HG02938 (cell line): ENCODE measurements at regions not wholly inside any gene's neighbourhood (a gene's known extent, or its start where the extent isn't known, plus 50 kb on each side); places are given as distances from the start of the nearest gene placed in this dataset.
"Not testable (repeated sequence)": the region's sequence is repeated elsewhere in the genome, so short reads cannot be mapped to it uniquely, and the experiment has no call there.

ENCODE experiments used
- ATAC-seq: cut with Tn5 transposase; IDR thresholded peaks from one replicate; pipeline ENCODE4 v1.9.1; 2021; ENCODE audit warnings: mild to moderate bottlenecking, moderate library complexity; ENCODE audit not compliant: unreplicated experiment

DNA sequence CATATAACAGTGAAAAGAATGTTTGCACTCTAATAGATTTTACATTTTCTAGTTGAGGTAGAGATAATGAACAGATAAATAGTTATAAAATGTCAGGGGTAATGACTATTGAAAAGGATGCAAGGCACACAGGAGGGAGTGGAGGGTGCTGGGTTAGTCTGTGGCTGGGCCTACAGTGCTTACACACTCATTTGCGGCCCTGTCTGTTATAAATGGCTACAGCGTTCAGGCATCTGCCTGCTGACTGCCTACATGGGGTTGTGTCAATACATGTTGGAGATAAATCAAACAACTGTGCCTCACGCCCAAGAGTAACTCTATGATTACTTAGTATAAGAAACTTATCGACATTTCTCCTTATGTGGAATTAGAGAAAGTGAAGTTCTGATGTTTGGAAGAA, 313.3 kb downstream of the ACTR3B start:
- ATAC-seq, result no peak

DNA sequence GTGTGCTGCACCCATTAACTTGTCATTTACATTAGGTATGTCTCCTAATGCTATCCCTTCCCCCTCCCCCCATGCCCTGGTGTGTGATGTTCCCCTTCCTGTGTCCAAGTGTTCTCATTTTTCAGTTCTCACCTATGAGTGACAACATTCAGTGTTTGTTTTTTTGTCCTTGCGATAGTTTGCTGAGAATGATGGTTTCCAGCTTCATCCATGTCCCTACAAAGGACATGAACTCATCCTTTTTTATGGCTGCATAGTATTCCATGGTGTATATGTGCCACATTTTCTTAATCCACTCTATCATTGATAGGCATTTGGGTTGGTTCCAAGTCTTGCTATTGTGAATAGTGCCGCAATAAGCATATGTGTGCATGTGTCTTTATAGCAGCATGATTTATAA, 316.7 kb downstream of the ACTR3B start:
- not testable (repeated sequence) for ATAC-seq

DNA sequence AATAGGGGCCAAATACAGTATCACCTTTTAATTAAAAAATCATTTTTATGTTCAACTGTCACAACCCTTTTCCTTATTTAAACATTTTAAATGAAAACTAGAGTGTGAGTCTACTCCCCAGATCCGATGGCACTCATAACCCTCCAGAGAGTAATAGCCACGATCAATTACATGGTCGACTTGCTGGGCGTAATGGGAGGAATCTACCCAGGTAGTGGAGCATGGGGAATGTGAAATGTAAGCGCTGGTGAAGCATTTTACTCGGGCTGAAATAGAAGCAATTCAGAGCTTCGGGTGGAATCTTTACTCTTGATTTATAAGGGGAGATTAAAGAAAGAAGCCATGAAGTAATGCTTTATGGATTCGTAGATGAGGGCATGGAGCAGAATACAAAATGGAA, 321.9 kb downstream of the ACTR3B start:
- no peak for ATAC-seq

DNA sequence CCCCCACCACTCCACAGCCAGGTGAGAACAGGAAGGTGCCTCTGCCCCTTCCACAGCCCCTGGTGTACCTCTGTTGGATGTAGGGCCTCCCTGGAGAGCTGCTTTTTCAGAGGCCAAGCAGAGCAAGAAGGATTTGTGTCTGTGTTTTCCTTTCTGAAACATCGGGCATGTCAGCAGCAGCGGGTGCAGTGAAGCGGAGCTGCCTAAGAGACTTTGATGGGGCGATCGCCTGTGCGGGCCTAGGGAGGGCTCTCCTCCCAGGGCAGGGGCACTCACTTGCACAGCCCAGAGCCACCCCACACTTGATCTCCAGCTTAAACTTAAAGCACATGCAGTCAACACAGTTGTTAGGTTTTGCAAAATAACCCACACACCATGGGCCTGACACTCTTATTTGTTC, 324.7 kb downstream of the ACTR3B start:
- no peak for ATAC-seq

DNA sequence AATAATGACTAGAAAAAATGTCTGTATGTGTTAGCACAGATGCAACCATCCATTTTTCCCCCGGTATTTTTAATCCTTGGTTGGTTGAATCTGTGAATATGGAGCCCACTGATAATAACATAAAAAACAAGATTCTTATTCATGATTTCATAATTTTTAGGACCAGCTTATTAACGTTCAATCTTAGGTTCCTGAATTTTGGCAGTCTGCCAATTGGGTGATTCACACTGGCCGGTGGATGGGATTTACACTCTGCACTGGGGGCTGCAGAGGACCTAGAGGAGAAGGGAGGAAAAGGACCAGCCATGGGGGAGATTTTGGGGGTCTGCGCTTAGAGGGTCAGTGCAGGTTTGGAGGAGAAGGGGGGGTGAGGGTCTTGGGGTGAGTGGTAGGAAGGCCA, 327.9 kb downstream of the ACTR3B start:
- ATAC-seq, result no peak

DNA sequence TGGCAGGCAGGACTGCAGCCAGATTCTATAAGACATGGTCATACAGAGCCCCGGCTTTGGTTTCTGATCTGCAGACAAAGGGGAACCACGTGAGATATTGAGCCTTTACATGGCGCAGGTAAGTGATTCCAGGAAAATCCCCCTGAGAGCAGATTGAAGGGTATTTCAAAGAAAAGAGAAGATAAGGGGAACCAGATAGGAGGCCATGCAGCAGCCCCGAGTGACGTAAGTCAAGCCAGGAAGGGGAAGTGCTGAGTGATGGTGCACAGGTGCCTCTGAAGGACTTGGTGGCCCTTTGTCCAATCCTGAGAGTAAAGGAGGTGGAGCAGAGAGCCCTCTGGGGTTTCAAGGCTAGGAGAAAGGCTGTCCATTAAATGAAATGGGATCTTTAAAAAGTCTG, 329.0 kb downstream of the ACTR3B start:
- ATAC-seq, result no peak

DNA sequence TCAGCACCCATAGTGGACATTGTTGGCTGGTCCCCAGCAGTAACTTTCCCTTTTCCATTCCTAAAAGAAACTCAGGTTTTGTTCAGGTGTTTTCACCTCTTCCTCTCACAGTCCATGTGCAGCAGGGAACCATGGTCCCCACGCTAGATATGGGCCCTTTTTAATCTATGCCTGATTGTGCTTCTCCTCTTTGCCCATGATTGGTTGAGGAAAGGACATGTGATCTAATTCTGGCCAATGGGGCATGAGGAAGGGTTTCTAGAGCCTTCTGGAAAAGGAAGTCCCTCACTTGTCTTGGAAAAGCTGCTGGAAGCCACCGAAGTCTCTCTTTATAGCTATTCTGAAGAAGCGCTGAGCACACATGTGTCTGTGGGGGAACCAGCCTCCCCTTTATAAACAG, 330.7 kb downstream of the ACTR3B start:
- no peak for ATAC-seq

DNA sequence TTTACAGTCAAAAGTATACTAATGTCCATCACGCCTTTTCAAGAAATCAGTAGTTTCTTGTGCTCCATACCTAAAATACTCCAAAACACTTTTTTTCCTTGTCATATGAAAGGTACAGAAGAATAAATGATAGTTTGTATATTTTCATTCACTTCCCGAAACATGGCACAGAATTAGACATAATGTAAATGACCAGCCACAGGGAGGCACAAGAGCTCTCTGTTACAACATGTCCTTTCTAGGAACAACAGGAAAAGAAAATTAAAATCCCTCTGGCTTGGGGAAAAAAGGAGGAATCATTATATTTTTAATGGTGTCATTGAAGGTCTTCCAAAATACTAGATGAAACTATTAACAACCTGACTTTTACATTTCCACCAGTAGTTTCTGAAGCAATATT, 331.2 kb downstream of the ACTR3B start:
- ATAC-seq, result no peak

DNA sequence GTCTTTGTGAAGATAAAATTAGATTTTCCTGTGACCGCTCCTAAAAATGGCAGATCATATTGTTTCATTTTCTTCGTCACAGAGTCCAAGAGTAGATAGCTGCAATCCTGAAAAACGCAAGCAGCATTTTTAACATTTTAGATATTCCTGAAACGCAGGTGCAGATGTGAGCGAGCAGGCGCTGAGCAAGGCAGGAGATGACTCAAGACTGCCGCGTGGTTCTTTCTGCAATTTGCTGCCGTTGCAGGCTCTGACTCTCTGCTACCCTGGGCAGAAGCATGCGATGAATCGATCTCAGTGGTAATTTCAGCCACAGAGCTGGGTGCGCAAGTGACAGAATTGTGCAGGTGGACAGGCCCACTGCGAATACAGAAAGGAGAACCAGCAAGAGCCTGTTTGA, 331.9 kb downstream of the ACTR3B start:
- no peak for ATAC-seq

DNA sequence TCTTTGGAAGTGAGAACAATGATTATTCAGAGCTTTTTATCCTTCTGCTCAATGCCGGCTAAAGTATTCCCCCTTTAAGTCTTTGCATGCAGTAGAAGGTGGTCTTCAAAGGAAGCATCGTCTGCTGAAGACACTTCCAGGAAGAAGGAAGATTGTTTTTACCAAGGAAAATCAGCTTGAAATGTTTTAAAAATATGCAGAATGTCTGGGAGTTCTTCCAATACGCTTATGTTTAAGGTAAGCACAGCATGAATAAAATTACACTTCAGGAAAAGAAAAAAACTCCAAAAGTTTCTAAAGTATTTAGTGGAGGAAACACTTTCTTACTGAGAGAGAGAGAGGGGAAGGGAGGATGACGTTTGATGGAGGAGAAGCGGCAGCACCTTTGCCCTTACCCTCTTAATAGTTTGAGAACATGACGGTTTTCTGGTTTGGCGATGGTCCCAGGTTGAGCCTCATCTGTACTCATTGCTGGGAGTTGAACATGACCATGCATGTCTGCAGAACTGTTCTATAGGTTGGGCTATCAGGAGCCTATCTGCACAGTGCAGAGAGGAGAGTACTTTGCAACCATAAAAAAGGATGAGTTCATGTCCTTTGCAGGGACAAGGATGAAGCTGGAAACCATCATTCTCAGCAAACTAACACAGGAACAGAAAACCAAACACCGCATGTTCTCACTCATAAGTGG, 338.1 kb downstream of the ACTR3B start:
- no peak for ATAC-seq

DNA sequence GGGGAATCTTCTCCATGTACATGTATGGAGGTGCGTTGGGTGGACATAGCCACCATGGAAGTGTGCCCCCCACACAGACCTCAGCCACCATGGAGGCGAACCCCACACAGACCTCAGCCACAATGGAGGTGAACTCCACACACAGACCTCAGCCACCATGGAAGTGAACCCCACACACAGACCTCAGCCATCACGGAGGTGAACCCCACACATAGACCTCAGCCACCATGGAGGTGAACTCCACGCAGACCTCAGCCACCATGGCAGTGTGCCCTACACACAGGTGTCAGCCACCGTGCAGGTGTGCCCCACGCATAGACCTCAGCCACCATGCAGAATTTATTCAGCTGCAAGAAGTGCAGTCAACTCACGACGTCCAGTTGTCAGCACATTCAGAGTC, 339.7 kb downstream of the ACTR3B start:
- no peak for ATAC-seq

DNA sequence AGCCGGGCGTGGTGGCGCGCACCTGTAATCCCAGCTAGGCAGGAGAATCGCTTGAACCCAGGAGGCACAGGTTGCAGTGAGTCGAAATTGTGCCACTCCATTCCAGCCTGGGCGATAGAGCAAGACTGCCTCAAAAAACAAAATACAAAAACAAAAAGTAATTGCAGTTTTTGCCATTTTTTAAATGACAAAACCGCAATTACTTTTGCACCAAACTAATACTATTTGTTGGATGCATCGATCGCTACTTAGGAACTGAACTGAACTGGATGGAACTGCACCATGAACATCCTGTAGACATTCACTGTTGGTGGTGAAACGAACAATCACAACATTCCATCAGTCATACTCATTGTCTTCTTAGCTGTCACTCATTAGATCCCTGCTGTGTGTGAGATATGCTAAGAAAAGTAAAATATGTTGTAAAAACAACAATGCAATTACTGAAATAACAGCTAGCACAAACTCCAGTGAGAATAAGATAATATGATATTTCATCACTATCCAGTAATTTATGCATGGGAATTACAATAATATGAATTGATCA, 341.2 kb downstream of the ACTR3B start:
- no peak for ATAC-seq

DNA sequence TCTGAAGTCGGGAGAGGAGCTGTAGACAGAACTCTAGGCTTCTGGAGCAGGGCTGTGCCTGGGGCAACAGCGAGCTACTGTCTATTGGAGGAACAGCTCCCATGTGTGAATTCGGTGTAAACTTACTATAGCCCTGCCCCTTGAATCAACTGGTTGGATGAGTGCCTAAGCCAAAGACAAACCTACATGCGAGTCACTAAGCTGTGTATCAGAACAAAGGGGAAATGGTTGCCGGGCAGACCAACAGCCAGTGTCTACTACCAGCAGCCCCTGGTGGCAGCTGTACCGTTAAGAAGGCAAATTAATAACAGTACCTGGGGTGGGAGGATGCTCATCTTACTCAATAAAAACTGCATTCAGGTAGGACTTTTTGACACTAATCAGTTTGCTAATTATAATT, 343.6 kb downstream of the ACTR3B start:
- no peak for ATAC-seq

DNA sequence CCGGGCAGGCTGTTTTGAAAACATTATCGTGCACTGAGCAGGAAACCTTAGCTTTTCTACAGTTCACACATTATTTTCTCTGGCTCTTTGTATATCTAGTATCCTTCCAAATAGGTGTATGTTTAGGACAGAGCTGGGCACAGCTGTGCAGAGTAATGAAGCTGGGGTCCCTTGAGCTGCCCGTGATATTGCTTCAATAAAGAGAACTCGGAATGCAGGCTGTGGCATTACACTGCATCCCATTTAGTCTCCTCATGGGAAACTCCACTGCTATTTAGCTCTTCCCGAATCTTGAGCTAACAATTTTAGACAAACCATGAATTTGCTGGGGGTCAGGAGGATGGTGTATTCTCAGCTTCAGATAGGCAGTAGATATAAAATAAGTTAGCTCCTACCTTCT, 348.3 kb downstream of the ACTR3B start:
- ATAC-seq, result no peak

DNA sequence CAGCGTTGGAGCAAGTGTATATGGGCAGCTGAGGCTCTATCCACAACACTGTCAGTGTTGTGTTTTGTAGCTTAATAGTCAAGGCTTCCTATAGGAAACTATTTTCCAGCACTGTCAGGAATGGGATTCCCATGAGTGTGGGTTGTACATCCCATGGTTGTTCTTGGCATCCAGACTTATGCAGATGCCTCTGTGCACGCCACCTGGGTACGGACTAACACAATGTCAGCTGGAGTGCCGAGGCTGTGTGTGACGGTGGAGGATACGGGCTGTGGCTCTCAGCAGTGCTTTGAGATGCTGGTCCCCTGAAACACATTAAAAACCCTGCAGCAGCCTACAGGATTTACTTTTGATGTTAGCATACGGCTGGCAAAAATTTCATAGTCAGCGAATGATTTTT, 350.0 kb downstream of the ACTR3B start:
- no peak for ATAC-seq

DNA sequence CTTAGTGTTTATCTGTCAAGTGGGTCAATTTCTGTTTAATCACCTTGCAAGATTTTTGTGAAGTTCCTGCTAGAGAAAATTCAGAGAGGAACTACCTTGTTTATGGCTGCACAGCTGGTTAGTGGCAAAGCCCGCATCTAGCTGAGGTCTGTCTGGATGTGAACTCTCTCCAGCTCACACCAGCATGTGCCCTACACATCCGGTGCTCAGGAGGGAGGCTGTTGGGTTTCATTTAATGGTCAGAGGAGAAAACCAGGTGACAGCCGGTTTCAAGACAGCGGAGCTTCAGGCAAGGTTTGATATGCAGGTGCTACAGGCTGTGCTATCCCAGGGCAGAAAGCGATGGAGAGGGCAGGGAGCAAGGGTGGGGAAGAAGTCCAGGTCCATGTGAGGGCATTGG, 351.1 kb downstream of the ACTR3B start:
- ATAC-seq, result no peak

DNA sequence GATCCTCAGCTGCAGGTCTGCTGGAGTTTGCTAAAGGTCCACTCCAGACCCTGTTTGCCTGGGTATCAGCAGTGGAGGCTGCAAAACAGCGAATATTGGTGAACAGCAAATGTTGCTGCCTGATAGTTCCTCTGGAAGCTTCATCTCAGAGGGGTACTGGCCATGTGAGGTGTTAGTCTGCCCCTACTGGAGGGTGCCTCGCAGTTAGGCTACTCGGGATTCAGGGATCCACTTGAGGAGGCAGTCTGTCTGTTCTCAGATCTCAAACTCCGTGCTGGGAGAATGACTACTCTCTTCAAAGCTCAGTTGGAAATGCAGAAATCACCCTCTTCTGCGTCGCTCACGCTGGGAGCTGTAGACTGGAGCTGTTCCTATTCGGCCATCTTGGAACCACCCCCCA, 362.7 kb downstream of the ACTR3B start:
- not testable (repeated sequence) for ATAC-seq

DNA sequence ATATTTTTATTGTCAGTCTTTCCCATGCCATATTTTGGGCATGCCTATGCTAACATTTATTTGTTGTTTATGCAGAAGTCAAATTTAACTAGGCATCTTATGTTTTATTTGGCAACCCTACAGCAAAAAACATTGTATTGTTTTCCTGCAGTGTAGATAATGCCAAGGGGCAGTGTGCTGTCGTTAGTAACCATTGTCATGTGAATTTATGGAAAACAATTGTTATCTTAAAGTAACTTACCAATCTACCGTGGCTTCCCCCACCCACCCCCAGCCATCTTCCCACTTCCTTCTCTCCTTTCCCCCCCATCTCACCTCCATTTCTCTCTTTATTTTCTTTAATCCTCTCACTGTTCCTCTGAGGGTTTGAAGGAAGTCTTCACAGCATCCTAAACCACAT, 370.5 kb downstream of the ACTR3B start:
- no peak for ATAC-seq

DNA sequence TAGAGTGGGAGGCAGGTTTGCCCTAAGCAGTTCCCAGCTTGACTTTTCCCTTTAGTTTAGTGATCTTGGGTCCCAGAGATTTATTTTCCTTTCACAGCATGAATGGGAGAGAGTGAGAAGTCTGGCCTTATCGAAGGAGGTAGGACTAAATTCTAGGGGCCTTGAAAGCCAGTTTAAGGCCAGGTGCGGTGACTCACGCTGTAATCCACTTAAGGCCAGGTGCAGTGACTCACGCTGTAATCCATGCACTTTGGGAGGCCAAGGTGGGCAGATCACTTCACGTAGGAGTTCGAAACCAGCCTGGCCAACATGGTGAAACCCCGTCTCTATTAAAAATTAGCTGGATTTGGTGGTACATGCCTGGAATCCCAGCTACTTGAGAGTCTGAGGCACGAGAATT, 392.2 kb downstream of the ACTR3B start:
- ATAC-seq, result no peak

DNA sequence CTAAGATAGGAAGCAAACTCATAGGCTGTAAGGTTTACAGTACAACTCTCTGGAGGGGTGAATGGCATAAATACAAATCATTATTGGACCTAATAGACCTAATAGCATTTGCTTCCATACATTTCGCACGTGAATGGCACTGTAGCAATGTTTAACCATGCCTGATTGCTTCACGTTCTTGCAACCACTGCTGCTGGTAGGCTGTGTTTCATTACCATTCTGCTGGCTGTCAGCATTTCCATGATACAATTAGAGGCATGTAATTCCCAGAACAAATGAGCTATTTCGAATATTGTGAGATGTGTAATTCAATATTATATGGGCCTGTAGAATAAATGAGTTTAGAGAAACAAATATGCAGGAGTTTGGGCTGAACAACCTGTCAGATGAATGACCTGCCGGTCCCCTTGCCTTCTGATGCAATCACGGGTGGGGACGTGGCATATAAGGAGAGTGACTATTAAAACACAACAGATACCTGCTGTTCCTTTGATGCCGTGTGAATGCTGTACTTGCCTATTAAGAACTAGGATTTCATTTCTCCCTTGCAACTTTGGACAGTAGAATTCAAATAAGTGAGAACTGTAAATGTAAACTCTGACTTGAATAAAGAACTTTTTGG, 393.4 kb downstream of the ACTR3B start:
- no peak for ATAC-seq

DNA sequence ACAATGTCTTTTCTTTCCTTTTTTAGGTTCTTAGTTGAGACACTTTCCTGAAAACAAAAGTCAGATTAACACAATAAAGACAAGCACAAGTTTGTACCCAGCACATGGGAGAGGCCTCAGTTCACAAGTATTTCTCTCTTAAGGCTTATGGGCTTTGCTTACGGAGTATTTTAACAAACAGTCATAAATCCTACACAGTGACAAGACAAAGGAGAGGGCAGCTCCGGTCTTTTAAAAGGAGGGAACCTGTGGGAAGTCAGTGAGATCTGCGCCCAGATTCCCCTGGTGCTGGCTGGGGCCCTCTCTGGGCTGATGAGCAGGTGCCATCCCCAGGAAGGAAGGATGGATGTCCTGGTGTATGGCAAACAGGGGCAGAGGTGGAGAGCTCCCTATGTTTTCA, 398.6 kb downstream of the ACTR3B start:
- no peak for ATAC-seq

DNA sequence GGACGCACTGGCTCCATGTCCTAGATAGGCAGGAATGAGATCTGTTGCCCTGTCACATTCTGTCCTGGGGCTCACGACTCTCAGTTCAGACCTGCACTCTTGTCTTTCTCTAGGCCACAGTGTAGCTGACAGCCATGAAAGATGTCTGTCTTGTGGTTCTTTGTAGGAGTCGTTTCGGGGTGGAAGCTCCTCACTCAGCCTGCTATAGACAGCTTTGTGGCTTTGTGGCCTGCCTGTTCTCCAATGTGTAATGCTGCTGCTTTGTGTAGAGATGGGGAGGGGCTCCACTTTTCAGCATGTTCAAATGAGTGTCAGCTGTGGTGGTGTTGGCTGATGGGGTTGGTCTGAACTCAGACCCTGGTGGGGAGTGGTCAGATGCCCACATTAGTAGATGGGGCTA, 410.7 kb downstream of the ACTR3B start:
- ATAC-seq, result no peak

DNA sequence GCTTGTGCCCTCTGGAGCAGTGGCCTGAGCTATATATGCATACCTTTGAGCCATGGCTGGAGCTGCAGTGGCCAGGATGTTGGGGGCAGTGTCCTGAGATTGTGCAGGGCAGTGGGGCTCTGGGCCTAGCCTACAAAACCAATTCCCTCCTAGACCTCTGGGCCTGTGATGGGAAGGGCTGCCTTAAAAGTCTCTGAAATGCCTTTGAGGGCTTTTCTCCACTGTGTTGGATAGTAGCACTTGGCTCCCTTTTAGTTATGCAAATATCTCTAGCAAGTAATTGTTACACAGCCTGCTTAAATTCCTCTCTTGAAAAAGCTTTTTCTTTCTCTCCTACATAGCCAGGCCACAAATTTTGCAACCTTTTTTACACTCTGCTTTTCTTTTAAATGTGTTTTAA, 426.4 kb downstream of the ACTR3B start:
- ATAC-seq, result no peak
